ENCODE measurements at regions not wholly inside any gene's neighbourhood (a gene's known extent, or its start where the extent isn't known, plus 50 kb on each side); places are given as distances from the start of the nearest gene placed in this dataset.

DNA sequence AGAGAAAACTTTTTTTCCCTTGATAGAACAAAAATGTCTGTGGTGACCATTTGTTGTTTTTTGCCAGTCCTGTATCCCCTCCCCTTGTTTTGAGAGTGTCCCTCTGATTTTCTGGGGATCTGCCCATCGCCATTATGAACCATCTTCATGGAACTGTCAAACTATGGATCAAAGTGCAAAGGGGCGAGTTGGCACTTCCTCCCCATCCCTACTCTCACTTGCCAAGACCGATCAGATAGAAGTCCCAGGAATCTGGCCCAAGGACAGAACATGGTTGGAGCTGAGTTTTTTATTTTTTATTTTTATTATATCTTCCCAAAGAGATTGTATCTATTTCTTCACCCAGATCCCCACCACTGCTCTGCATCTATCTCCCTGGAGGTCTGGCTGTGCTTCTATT is 221.4 kb downstream of the IKZF2 start:
- TF ChIP-seq RORB (CRISPR knock-in tag; IDR thresholded peaks at IDR 0.05) (no peak), TEAD4 (CRISPR knock-in tag; IDR thresholded peaks at IDR 0.05) (no peak), SMAD4 (CRISPR knock-in tag; IDR thresholded peaks at IDR 0.05) (no peak)
- TF ChIP-seq, protein P1, sequence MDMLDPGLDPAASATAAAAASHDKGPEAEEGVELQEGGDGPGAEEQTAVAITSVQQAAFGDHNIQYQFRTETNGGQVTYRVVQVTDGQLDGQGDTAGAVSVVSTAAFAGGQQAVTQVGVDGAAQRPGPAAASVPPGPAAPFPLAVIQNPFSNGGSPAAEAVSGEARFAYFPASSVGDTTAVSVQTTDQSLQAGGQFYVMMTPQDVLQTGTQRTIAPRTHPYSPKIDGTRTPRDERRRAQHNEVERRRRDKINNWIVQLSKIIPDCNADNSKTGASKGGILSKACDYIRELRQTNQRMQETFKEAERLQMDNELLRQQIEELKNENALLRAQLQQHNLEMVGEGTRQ (CRISPR knock-in tag; IDR thresholded peaks at IDR 0.05), result no peak
- no peak overlapping the region for H3K4me3 Mint-ChIP-seq
- ChIA-PET POLR2A (no interaction called here), CTCF (no interaction called here)
- H3K27ac Mint-ChIP-seq, result no peak overlapping the region
- ATAC-seq (no peak), DNase-seq (ENCODE audit: low spot score) (no peak)
- peaks cover under 1% of the 10 kb centered on the region for H3K36me3 Mint-ChIP-seq
- 0 out of 2 replicates have a peak, but pooled peaks cover 3% of the 10 kb centered on the region for H3K4me1 Mint-ChIP-seq
- peaks cover under 1% of the 10 kb centered on the region for H3K9me3 Mint-ChIP-seq
- H3K27me3 Mint-ChIP-seq (ENCODE audit: low read depth), result no peaks in the 10 kb centered on the region

DNA sequence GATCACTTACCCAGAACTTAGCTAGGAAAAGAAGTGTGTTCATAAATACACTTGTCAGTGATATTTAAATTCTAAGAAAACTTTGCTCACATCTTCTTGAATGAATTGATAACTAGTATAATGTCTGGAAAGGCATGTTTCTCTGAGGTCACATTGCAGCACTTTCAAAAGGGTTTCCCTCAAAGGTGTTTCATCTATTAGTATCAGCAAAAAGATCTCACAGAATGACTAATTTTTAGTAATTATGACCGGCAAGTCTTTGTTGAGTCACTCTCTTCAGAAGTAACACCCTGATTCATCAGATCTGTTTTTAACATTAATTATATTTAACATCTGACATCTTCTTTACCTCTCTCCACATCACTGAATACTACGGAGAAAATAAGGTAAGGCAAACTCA is 222.3 kb downstream of the IKZF2 start:
- peaks cover 9% of the 10 kb centered on the region for H3K9me3 Mint-ChIP-seq
- TF ChIP-seq, protein P2, sequence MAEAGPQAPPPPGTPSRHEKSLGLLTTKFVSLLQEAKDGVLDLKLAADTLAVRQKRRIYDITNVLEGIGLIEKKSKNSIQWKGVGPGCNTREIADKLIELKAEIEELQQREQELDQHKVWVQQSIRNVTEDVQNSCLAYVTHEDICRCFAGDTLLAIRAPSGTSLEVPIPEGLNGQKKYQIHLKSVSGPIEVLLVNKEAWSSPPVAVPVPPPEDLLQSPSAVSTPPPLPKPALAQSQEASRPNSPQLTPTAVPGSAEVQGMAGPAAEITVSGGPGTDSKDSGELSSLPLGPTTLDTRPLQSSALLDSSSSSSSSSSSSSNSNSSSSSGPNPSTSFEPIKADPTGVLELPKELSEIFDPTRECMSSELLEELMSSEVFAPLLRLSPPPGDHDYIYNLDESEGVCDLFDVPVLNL (CRISPR knock-in tag; IDR thresholded peaks at IDR 0.05; ENCODE audit: borderline replicate concordance, low read depth), result no peak
- no peak for TF ChIP-seq TEAD4 (CRISPR knock-in tag; IDR thresholded peaks at IDR 0.05)
- TF ChIP-seq, protein P3, sequence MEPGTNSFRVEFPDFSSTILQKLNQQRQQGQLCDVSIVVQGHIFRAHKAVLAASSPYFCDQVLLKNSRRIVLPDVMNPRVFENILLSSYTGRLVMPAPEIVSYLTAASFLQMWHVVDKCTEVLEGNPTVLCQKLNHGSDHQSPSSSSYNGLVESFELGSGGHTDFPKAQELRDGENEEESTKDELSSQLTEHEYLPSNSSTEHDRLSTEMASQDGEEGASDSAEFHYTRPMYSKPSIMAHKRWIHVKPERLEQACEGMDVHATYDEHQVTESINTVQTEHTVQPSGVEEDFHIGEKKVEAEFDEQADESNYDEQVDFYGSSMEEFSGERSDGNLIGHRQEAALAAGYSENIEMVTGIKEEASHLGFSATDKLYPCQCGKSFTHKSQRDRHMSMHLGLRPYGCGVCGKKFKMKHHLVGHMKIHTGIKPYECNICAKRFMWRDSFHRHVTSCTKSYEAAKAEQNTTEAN (CRISPR knock-in tag; IDR thresholded peaks at IDR 0.05), result no peak
- TF ChIP-seq PRRX2 (CRISPR knock-in tag; IDR thresholded peaks at IDR 0.05), result no peak
- TF ChIP-seq ZNF138 (CRISPR knock-in tag; conservative IDR thresholded peaks at IDR 0.05), result no peak
- TF ChIP-seq, protein P4, sequence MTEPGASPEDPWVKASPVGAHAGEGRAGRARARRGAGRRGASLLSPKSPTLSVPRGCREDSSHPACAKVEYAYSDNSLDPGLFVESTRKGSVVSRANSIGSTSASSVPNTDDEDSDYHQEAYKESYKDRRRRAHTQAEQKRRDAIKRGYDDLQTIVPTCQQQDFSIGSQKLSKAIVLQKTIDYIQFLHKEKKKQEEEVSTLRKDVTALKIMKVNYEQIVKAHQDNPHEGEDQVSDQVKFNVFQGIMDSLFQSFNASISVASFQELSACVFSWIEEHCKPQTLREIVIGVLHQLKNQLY (CRISPR knock-in tag; IDR thresholded peaks at IDR 0.05), result no peak
- TF ChIP-seq CREB1 (CRISPR knock-in tag; IDR thresholded peaks at IDR 0.05), result no peak
- TF ChIP-seq, protein P1 (CRISPR knock-in tag; IDR thresholded peaks at IDR 0.05), result no peak
- TF ChIP-seq, protein P5, sequence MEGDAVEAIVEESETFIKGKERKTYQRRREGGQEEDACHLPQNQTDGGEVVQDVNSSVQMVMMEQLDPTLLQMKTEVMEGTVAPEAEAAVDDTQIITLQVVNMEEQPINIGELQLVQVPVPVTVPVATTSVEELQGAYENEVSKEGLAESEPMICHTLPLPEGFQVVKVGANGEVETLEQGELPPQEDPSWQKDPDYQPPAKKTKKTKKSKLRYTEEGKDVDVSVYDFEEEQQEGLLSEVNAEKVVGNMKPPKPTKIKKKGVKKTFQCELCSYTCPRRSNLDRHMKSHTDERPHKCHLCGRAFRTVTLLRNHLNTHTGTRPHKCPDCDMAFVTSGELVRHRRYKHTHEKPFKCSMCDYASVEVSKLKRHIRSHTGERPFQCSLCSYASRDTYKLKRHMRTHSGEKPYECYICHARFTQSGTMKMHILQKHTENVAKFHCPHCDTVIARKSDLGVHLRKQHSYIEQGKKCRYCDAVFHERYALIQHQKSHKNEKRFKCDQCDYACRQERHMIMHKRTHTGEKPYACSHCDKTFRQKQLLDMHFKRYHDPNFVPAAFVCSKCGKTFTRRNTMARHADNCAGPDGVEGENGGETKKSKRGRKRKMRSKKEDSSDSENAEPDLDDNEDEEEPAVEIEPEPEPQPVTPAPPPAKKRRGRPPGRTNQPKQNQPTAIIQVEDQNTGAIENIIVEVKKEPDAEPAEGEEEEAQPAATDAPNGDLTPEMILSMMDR (IDR thresholded peaks at IDR 0.05), result no peak
- TF ChIP-seq RORB (CRISPR knock-in tag; IDR thresholded peaks at IDR 0.05), result no peak
- no peak for TF ChIP-seq FOXK1 (CRISPR knock-in tag; IDR thresholded peaks at IDR 0.05)
- H3K27ac Mint-ChIP-seq, result no peak overlapping the region
- ChIA-PET POLR2A (no interaction called here), CTCF (no interaction called here)
- H3K27me3 Mint-ChIP-seq (ENCODE audit: low read depth), result no peaks in the 10 kb centered on the region
- no peak overlapping the region for H3K4me3 Mint-ChIP-seq
- ATAC-seq (no peak), DNase-seq (ENCODE audit: low spot score) (no peak)
- H3K4me1 Mint-ChIP-seq, result 0 out of 2 replicates have a peak, but pooled peaks cover 3% of the 10 kb centered on the region
- H3K36me3 Mint-ChIP-seq, result peaks cover 4% of the 10 kb centered on the region

DNA sequence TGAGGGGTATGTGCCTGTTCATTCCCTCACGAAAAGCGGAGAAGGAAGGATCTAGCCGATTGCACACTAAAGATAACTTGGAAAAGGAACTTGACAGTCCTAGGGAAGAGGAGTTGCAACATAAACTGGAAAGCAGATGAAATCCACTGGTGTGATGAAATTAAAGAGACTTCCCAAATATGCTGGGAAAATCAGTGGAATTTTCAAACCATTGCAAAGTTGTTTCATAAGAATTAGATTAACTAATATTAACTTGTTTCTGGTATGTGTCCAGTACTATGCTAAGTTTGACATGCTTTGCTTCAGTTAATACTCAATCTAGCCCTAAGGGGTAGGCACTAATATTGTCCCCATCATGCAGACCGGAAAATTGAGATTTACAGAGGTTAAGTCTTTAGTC is 222.7 kb downstream of the IKZF2 start:
- Mint-ChIP-seq H3K4me3 (no peak overlapping the region), H3K9me3 (peaks cover 11% of the 10 kb centered on the region), H3K27ac (no peak overlapping the region), H3K4me1 (peaks cover 3% of the 10 kb centered on the region; the same call in 1 of the 2 replicates), H3K36me3 (peaks cover 4% of the 10 kb centered on the region), H3K27me3 (ENCODE audit: low read depth) (no peaks in the 10 kb centered on the region)
- POLR2A ChIA-PET, result no interaction called here
- CTCF ChIA-PET, result no interaction called here
- ATAC-seq (no peak), DNase-seq (ENCODE audit: low spot score) (no peak)
- TF ChIP-seq NR2C2 (CRISPR knock-in tag; IDR thresholded peaks at IDR 0.05), result no peak
- no peak for TF ChIP-seq OVOL2 (CRISPR knock-in tag; IDR thresholded peaks at IDR 0.05; ENCODE audit: borderline replicate concordance)
